AG04450 (cell line): ENCODE measurements at regions not wholly inside any gene's neighbourhood (a gene's known extent, or its start where the extent isn't known, plus 50 kb on each side); places are given as distances from the start of the nearest gene placed in this dataset. TPM values are rescaled to one million over a fixed set of nuclear protein-coding genes. Genes with fewer than 3 reads are reported as not detected.

ENCODE experiments used
- CTCF ChIA-PET: fragments of 300-600, 350-600 bp; formaldehyde crosslinking; extraction: SDS; loops from one replicate; lab custom pipeline; 2022; ENCODE audit warnings: antibody characterized with exemption, inconsistent platforms; lab: Charles Lee
- POLR2A ChIA-PET: fragments of 350-600 bp; formaldehyde crosslinking; extraction: SDS; loops from one replicate; lab custom pipeline; 2021; ENCODE audit warnings: antibody characterized with exemption, inconsistent platforms; lab: Yijun Ruan, JAX
- DNase-seq: peaks from one replicate; pipeline ENCODE4 v3.0.0-alpha.2; 2011; ENCODE audit warnings: low read depth, low spot score
- H3K27ac ChIP-seq: one replicate; pipeline ENCODE4 v1.5.1; 2012; ENCODE audit warnings: low read depth, low read length, control low read depth
- H3K27me3 ChIP-seq: one replicate; pipeline ENCODE4 v1.6.0; 2012; ENCODE audit warnings: low read length; ENCODE audit not compliant: control insufficient read depth, insufficient read depth
- H3K4me3 ChIP-seq: 2 replicates; pipeline ENCODE4 v1.5.1; 2011; ENCODE audit warnings: mild to moderate bottlenecking, low read depth, low read length, control low read depth
- H3K9me3 ChIP-seq: 2 replicates; pipeline ENCODE4 v1.5.1; 2012; ENCODE audit warnings: low read length; ENCODE audit not compliant: control insufficient read depth, insufficient read depth
- CTCF ChIP-seq: IDR thresholded peaks from 2 replicates; pipeline ENCODE4 v1.5.1; 2011; ENCODE audit warnings: low read depth, low read length, control low read depth, inconsistent platforms
- small RNA-seq: library from RNA; depleted of rRNA; stranded (forward); fragments of <200 nt; gene quantifications from one replicate; pipeline ENCODE3, GENCODE V24; 2012; ENCODE audit warnings: low read depth; ENCODE audit not compliant: insufficient read length

DNA sequence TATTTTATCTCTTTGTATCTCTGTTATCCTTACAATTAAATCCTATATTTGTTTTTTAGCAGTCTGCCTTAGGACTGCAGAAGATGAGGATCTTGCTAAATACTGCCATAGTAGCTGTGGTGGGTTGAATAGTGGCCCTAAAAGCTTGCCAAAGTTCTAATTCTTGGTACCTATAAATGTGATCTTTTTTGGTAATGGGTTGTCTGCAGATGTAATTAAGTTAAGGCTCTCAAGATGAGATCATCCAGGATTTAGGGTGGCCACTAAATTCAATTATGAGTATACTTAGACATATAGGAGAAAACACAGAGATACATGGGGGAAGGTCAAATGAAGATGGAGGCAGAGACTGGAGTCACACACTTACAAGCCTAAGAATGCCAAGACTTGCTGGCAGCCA lies 1753.7 kb downstream of the RPA4 start:
- CTCF ChIA-PET = no interaction called here
- POLR2A ChIA-PET = no interaction called here

DNA sequence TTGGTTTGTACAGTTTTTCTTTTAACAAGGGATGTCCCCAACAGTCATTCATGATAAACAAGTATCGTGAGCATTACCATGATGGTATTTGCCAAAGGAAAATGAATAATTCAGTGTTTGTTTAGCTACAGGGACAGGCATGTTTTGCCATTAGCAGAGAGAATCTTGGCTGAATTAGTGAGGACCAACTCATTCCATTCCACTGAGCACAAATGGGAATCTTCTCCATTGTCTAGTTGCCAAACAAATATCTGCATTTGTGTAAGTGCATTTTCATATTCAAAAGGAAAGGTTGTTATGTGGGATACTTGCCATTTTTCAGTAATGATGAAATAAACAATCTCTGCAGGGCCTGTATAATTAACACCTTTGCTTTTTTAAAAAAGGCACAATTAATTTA lies 1762.6 kb downstream of the RPA4 start:
- Histone ChIP-seq H3K27me3 (no peaks in the 10 kb centered on the region), H3K9me3 (no peaks in the 10 kb centered on the region), H3K4me3 (no peak overlapping the region), H3K27ac (no peak overlapping the region)
- no peak for DNase-seq
- no peak for TF ChIP-seq CTCF
- ChIA-PET POLR2A (no interaction called here), CTCF (no interaction called here)

More for the DNA sequence above, 1753.7 kb downstream of the RPA4 start:
- no peak overlapping the region for H3K4me3 ChIP-seq
- DNase-seq = no peak
- H3K9me3 ChIP-seq = no peaks in the 10 kb centered on the region
- no peaks in the 10 kb centered on the region for H3K27me3 ChIP-seq
- no peak overlapping the region for H3K27ac ChIP-seq
- no peak for TF ChIP-seq CTCF

DNA sequence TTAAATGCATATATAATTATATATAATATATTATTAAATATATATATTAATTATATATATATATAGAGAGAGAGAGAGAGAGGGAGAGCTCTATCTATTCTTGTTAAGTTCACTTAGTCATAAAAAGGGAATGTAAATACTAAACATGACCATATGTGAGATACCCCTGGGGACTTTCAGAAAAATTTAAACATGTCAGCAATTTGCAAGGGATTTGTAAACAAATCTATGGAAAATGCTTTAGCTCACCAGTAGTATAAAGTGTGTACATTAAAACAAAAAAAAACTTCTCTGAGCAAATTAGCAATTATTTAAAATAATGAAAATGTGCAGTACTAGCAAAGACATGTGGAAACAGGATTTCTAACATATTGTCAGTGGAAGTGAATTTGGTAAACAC lies 1755.5 kb downstream of the PCDH19 start:
- no peak for DNase-seq
- ChIA-PET POLR2A (no interaction called here), CTCF (no interaction called here)
- no peaks in the 10 kb centered on the region for H3K27me3 ChIP-seq
- no peak overlapping the region for H3K4me3 ChIP-seq
- H3K27ac ChIP-seq = no peak overlapping the region
- TF ChIP-seq CTCF = no peak
- H3K9me3 ChIP-seq = no peaks in the 10 kb centered on the region

Small RNAs in the stretch of these regions (small RNA-seq; reads per million reads assigned to genes)
- gene AL357312.1 = not detected
